GM06990 (cell line): ENCODE measurements at regions not wholly inside any gene's neighbourhood (a gene's known extent, or its start where the extent isn't known, plus 50 kb on each side); places are given as distances from the start of the nearest gene placed in this dataset.

Experiments
- DNase-seq: peaks from one replicate; pipeline ENCODE4 v3.0.0-alpha.2; 2011; ENCODE audit not compliant: insufficient read length; ENCODE audit errors: extremely low read depth
- H3K27me3 ChIP-seq: replicated peaks from 2 replicates; pipeline ENCODE4 v1.6.0; 2011; ENCODE audit warnings: low read length; ENCODE audit not compliant: control insufficient read depth, insufficient read depth
- H3K36me3 ChIP-seq: 2 replicates; pipeline ENCODE4 v1.5.1; 2011; ENCODE audit warnings: low read length; ENCODE audit not compliant: control insufficient read depth, insufficient read depth
- H3K4me3 ChIP-seq: replicated peaks from 2 replicates; pipeline ENCODE4 v1.5.1; 2011; ENCODE audit warnings: low read depth, mild to moderate bottlenecking, control low read depth, low read length
- TF ChIP-seq, protein P1 (sequence below): IDR thresholded peaks from 2 replicates; pipeline ENCODE4 v1.5.1; 2011; ENCODE audit warnings: low read length, control low read depth, mild to moderate bottlenecking, inconsistent platforms; ENCODE audit not compliant: insufficient read depth, poor library complexity, severe bottlenecking

DNA sequence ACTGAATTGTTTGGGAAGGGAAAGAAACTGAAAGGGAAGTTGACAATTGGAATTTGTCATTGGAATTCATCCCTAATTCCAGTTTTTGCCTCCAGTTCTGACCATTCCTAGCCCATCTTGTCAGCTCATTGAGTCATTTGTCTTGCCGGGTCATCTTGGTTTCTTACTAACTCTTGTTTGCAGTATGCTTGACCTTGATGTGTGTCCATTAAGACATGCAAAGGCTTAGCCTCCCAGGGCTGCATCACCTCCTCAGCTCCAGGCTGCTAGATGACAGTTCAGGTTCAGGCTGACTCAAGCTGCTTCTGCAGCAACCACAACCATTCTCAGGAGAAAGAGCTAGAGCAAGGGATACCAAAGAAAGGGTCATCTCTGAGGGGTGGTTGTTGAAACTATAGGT is 151.3 kb upstream of the PTGFR start:
- Histone ChIP-seq H3K27me3 (no peaks in the 10 kb centered on the region), H3K36me3 (no peaks in the 10 kb centered on the region), H3K4me3 (no peak overlapping the region)
- TF ChIP-seq, protein P1, sequence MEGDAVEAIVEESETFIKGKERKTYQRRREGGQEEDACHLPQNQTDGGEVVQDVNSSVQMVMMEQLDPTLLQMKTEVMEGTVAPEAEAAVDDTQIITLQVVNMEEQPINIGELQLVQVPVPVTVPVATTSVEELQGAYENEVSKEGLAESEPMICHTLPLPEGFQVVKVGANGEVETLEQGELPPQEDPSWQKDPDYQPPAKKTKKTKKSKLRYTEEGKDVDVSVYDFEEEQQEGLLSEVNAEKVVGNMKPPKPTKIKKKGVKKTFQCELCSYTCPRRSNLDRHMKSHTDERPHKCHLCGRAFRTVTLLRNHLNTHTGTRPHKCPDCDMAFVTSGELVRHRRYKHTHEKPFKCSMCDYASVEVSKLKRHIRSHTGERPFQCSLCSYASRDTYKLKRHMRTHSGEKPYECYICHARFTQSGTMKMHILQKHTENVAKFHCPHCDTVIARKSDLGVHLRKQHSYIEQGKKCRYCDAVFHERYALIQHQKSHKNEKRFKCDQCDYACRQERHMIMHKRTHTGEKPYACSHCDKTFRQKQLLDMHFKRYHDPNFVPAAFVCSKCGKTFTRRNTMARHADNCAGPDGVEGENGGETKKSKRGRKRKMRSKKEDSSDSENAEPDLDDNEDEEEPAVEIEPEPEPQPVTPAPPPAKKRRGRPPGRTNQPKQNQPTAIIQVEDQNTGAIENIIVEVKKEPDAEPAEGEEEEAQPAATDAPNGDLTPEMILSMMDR: no peak
- DNase-seq: no peak

DNA sequence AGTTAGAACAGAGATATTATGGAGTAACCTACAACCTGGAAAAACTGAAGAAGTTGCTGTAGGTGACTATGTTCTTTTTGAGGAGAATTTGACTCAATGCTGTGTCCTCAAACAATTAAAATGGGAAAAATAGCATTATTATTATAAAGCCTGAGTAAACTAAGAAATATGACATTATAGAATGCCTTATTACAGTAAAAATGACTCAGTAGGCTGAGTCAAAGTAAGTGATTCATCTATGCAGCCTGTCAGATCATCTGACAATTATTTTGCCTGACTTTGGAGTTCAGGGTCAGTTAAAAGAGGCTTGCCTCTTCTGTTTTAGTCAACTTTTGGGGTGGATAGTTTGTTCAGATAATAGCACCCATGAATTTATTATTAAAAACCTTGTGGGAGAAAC is 150.8 kb upstream of the PTGFR start:
- H3K4me3 ChIP-seq: no peak overlapping the region
- no peaks in the 10 kb centered on the region for H3K36me3 ChIP-seq
- DNase-seq: no peak
- TF ChIP-seq, protein P1: no peak
- no peaks in the 10 kb centered on the region for H3K27me3 ChIP-seq

DNA sequence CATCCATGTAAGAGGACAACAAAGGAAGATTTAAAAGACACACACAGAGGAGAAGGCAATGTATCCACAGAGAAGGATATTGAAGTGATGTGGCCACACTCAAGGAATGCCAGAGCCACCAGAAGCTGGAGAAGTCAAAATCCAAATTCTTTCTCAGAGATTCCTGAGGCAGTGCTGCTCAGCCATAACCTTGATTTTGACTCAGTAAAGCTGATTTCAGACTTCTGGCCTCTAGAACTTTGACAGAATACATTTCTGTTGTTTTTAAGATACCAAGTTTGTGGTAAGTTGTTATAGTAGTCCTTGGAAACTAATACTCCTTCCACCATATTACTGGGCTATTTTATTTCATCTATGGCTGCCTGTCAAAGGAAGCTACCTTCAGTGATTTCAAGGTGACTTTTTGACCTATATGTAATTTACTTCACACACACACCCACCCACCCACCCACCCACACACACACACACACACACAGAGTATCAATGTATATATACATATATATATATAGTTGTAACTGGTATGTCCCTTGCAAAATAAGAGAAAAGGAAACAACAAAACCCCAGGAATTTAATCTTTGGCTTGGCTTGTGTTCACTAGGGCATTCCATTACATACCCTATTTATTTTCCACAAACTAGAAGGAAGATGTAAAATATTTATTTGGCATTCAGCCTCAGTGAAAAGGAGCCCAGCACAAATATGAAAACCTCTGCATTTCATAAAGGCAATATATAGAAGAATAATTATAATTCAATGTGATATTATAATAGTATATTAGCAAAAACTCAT is 142.1 kb upstream of the PTGFR start:
- H3K27me3 ChIP-seq: no peaks in the 10 kb centered on the region
- H3K4me3 ChIP-seq: no peak overlapping the region
- no peaks in the 10 kb centered on the region for H3K36me3 ChIP-seq
- TF ChIP-seq, protein P1: no peak
- DNase-seq: no peak

DNA sequence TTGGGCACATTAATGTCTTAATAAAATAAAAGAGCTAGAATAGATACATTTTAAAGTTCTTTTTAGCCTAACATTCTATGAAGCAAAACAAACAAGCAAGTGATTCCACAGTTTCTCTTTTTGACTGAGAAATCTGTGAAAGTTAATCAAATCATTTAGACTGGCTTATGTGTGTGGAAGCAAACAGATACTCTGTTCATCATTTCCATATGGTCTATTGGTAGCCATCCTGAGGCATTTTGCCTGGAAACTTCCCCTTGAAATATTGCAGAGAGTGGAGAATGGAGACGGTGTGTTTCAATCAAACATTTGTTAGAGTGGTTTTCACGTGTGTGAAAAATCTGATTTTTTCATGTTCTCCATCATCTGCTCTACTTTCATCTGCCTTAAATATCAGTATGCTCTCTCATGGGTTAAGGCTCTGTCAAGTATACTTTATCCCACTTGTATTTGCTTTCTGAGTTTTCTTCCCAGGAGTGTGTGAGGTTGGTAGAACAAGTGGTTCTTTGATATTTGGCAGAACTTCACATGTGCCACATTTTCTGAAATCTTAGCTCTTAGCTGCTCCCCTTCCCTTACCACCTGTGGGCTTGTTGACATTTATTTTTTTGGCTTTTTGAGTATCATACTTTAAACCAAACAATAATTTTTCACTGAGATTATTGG is 139.1 kb upstream of the PTGFR start:
- TF ChIP-seq, protein P1: no peak
- H3K4me3 ChIP-seq: no peak overlapping the region
- DNase-seq: no peak
- no peaks in the 10 kb centered on the region for H3K36me3 ChIP-seq
- no peaks in the 10 kb centered on the region for H3K27me3 ChIP-seq

DNA sequence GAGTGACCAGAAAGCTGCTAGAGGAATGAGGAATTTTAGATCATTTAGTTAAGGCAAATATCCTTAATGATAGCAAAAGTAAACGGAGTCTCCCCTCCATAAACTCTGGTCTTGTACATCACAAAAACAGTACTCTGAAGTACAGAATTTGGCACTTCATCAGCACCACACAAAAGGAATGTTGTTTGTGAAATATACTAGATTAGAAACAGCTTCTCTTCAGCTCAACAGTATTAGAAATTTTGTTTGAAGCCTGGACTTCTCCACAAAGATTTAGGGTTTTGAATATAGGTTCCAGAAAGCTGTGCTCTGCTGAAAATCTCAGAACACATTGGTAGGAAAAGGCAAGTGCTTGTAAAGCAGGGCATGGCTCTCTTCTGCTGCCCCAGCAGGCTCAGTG is 135.1 kb upstream of the PTGFR start:
- no peaks in the 10 kb centered on the region for H3K36me3 ChIP-seq

More for the DNA sequence above, 135.1 kb upstream of the PTGFR start:
- Histone ChIP-seq H3K4me3 (no peak overlapping the region), H3K27me3 (no peaks in the 10 kb centered on the region)
- TF ChIP-seq, protein P1: no peak
- no peak for DNase-seq
